KMS-11 (cell line): ENCODE measurements at regions not wholly inside any gene's neighbourhood (a gene's known extent, or its start where the extent isn't known, plus 50 kb on each side); places are given as distances from the start of the nearest gene placed in this dataset.

Experiments
- H2AFZ ChIP-seq: fragments of 200-600 bp; sonication (generic); 2 replicates; pipeline ENCODE4 v1.6.1; 2016; ENCODE audit warnings: antibody characterized with exemption, mixed run types, low read depth
- H3K27ac ChIP-seq: fragments of 200-600 bp; sonication (generic); 2 replicates; pipeline ENCODE4 v1.6.1; 2016; ENCODE audit warnings: mild to moderate bottlenecking, mixed run types
- H3K27me3 ChIP-seq: fragments of 200-600 bp; sonication (generic); 2 replicates; pipeline ENCODE4 v1.6.1; 2017; ENCODE audit warnings: mild to moderate bottlenecking, low read depth, mixed run types, moderate library complexity; ENCODE audit not compliant: insufficient read depth
- H3K36me3 ChIP-seq: fragments of 200-600 bp; sonication (generic); 2 replicates; pipeline ENCODE4 v1.6.1; 2017; ENCODE audit warnings: mild to moderate bottlenecking, mixed run types; ENCODE audit not compliant: insufficient read depth
- H3K4me1 ChIP-seq: fragments of 200-600 bp; sonication (generic); 2 replicates; pipeline ENCODE4 v1.6.1; 2016; ENCODE audit warnings: mild to moderate bottlenecking, low read depth, mixed run types; ENCODE audit not compliant: poor library complexity, severe bottlenecking
- H3K4me2 ChIP-seq: fragments of 200-600 bp; sonication (generic); 2 replicates; pipeline ENCODE4 v1.7.0; 2016; ENCODE audit warnings: mild to moderate bottlenecking, mixed run types
- H3K4me3 ChIP-seq: fragments of 200-600 bp; sonication (generic); IDR thresholded peaks from 2 replicates; pipeline ENCODE4 v1.6.1; 2017; ENCODE audit warnings: low read depth, low read length, mixed read lengths; ENCODE audit not compliant: insufficient read depth
- H3K79me2 ChIP-seq: fragments of 200-600 bp; sonication (generic); 2 replicates; pipeline ENCODE4 v1.6.1; 2016; ENCODE audit warnings: low read depth, mixed run types; ENCODE audit not compliant: insufficient read depth
- H3K9ac ChIP-seq: fragments of 200-600 bp; sonication (generic); 2 replicates; pipeline ENCODE4 v1.6.1; 2016; ENCODE audit warnings: mild to moderate bottlenecking, mixed run types
- H4K20me1 ChIP-seq: fragments of 200-600 bp; sonication (generic); 2 replicates; pipeline ENCODE4 v1.6.1; 2016; ENCODE audit warnings: mild to moderate bottlenecking, mixed run types; ENCODE audit not compliant: insufficient read depth
- CTCF ChIP-seq: fragments of 200-600 bp; sonication (generic); conservative IDR thresholded peaks from 2 replicates; pipeline ENCODE4 v1.6.1; 2017; ENCODE audit warnings: low read depth, mild to moderate bottlenecking, antibody characterized with exemption, low read length, moderate library complexity, mixed read lengths

- no peak for TF ChIP-seq CTCF
- Histone ChIP-seq H4K20me1 (no peaks in the 10 kb centered on the region), H2AFZ (no peak overlapping the region), H3K4me3 (no peak overlapping the region), H3K79me2 (no peaks in the 10 kb centered on the region), H3K27ac (no peak overlapping the region), H3K27me3 (no peaks in the 10 kb centered on the region), H3K4me1 (peaks cover 34% of the 10 kb centered on the region), H3K36me3 (no peaks in the 10 kb centered on the region), H3K4me2 (no peak overlapping the region), H3K9ac (no peak overlapping the region)
These were observed 489.3 kb upstream of the SOX9 start for GRCh38 chr17:71631483-71631882.

- H3K36me3 ChIP-seq, result no peaks in the 10 kb centered on the region
- no peaks in the 10 kb centered on the region for H4K20me1 ChIP-seq
- H3K4me3 ChIP-seq, result no peak overlapping the region
- H3K9ac ChIP-seq, result no peak overlapping the region
- no peaks in the 10 kb centered on the region for H3K79me2 ChIP-seq
- no peak overlapping the region for H2AFZ ChIP-seq
- H3K27ac ChIP-seq, result no peak overlapping the region
- H3K27me3 ChIP-seq, result no peaks in the 10 kb centered on the region
- no peak overlapping the region for H3K4me2 ChIP-seq
- TF ChIP-seq CTCF, result no peak
- H3K4me1 ChIP-seq, result peaks cover 34% of the 10 kb centered on the region
These were observed 488.5 kb upstream of the SOX9 start for GRCh38 chr17:71632328-71632727.

GRCh38 chr17:71633391-71633849 lies 487.4 kb upstream of the SOX9 start:
- TF ChIP-seq CTCF, result no peak
- Histone ChIP-seq H3K4me3 (no peak overlapping the region), H3K4me2 (no peak overlapping the region), H3K36me3 (no peaks in the 10 kb centered on the region), H2AFZ (no peak overlapping the region), H3K79me2 (no peaks in the 10 kb centered on the region), H3K9ac (no peak overlapping the region), H4K20me1 (no peaks in the 10 kb centered on the region), H3K27ac (no peak overlapping the region), H3K4me1 (peaks cover 24% of the 10 kb centered on the region), H3K27me3 (no peaks in the 10 kb centered on the region)

- Histone ChIP-seq H2AFZ (no peak overlapping the region), H3K4me1 (peaks cover 18% of the 10 kb centered on the region), H3K4me2 (no peak overlapping the region), H3K4me3 (no peak overlapping the region), H3K27ac (no peak overlapping the region), H3K79me2 (no peaks in the 10 kb centered on the region), H4K20me1 (no peaks in the 10 kb centered on the region), H3K36me3 (no peaks in the 10 kb centered on the region), H3K27me3 (no peaks in the 10 kb centered on the region), H3K9ac (no peak overlapping the region)
- TF ChIP-seq CTCF, result no peak
These were observed 486.4 kb upstream of the SOX9 start for GRCh38 chr17:71634376-71634775.
